ENCODE measurements at regions not wholly inside any gene's neighbourhood (a gene's known extent, or its start where the extent isn't known, plus 50 kb on each side); places are given as distances from the start of the nearest gene placed in this dataset.

- Histone ChIP-seq H3K4me1 (ENCODE audit: control insufficient read depth, insufficient read depth, low read length) (no peaks in the 10 kb centered on the region), H4K20me1 (ENCODE audit: insufficient read depth, low read length) (no peaks in the 10 kb centered on the region), H3K9ac (ENCODE audit: low read depth, low read length) (no peak overlapping the region), H3K36me3 (ENCODE audit: control insufficient read depth, insufficient read depth, low read length) (no peaks in the 10 kb centered on the region), H3K9me3 (ENCODE audit: control insufficient read depth, insufficient read depth, low read length) (peaks cover 12% of the 10 kb centered on the region), H3K27me3 (ENCODE audit: control insufficient read depth, insufficient read depth, low read length) (no peaks in the 10 kb centered on the region), H2AFZ (replicated peaks; ENCODE audit: low read length, poor library complexity) (no peak overlapping the region), H2AK5ac (ENCODE audit: low read depth, low read length) (no peak overlapping the region), H3K56ac (ENCODE audit: extremely low read depth, insufficient read depth, low read length) (no peak overlapping the region), H3K23ac (ENCODE audit: low read depth, low read length) (no peak overlapping the region), H4K5ac (ENCODE audit: low read depth, low read length) (no peak overlapping the region), H3K79me1 (ENCODE audit: low read depth in 1 of 2, low read length in 2 of 2) (no peaks in the 10 kb centered on the region), H3K9me1 (ENCODE audit: insufficient read depth, low read length) (no peaks in the 10 kb centered on the region), H2BK120ac (ENCODE audit: low read depth, low read length) (no peak overlapping the region), H2BK20ac (ENCODE audit: low read depth, low read length) (no peak overlapping the region), H2BK5ac (ENCODE audit: low read depth, low read length, poor library complexity, severe bottlenecking) (no peak overlapping the region), H3K14ac (replicated peaks; ENCODE audit: low read depth, low read length) (no peak overlapping the region), H4K91ac (ENCODE audit: insufficient read depth, low read depth, low read length) (no peak overlapping the region), H3K4me2 (ENCODE audit: low read depth, low read length) (no peak overlapping the region), H3K18ac (ENCODE audit: low read depth, low read length) (no peak overlapping the region), H3K4me3 (ENCODE audit: insufficient read depth, low read depth, low read length) (no peak overlapping the region), H2AK9ac (replicated peaks; ENCODE audit: low read depth, low read length, poor library complexity) (no peak overlapping the region), H4K8ac (ENCODE audit: low read depth in 2 of 2, low read length in 2 of 2) (no peak overlapping the region), H3K4ac (ENCODE audit: low read depth, low read length) (no peak overlapping the region), H2BK15ac (ENCODE audit: low read depth, low read length) (no peak overlapping the region), H3K27ac (ENCODE audit: insufficient read depth, low read length) (no peak overlapping the region)
- TF ChIP-seq ELK1 (IDR thresholded peaks at IDR 0.05; ENCODE audit: borderline replicate concordance, low read depth, low read length), result no peak
- TF ChIP-seq BHLHE40 (IDR thresholded peaks at IDR 0.05; ENCODE audit: low read depth, low read length), result no peak
- TF ChIP-seq MAZ (IDR thresholded peaks at IDR 0.05; ENCODE audit: borderline replicate concordance, low read depth, low read length), result no peak
- TF ChIP-seq SMC3 (IDR thresholded peaks at IDR 0.05; ENCODE audit: low read depth, low read length), result no peak
- TF ChIP-seq CHD1 (IDR thresholded peaks at IDR 0.05; ENCODE audit: low read depth, low read length), result no peak
- no peak for TF ChIP-seq RCOR1 (IDR thresholded peaks at IDR 0.05; ENCODE audit: insufficient replicate concordance, low read length)
- TF ChIP-seq MAFK (IDR thresholded peaks at IDR 0.05; ENCODE audit: low read depth, low read length), result no peak
- no peak for TF ChIP-seq CTCF (conservative IDR thresholded peaks at IDR 0.05; ENCODE audit: low read depth, low read length)
- no peak for TF ChIP-seq MXI1 (IDR thresholded peaks at IDR 0.05; ENCODE audit: borderline replicate concordance, low read depth, low read length)
- TF ChIP-seq USF2 (IDR thresholded peaks at IDR 0.05; ENCODE audit: low read depth, low read length), result no peak
- TF ChIP-seq CEBPB (IDR thresholded peaks at IDR 0.05; ENCODE audit: low read depth, low read length), result no peak
- TF ChIP-seq RAD21 (IDR thresholded peaks at IDR 0.05; ENCODE audit: low read length), result no peak
- no peak for TF ChIP-seq RFX5 (IDR thresholded peaks at IDR 0.05; ENCODE audit: low read depth, low read length)
- TF ChIP-seq FOS (IDR thresholded peaks at IDR 0.05; ENCODE audit: low read depth, low read length), result no peak
- TF ChIP-seq POLR2A (IDR thresholded peaks at IDR 0.05; ENCODE audit: low read depth, low read length), result no peak
- TF ChIP-seq NFE2L2 (IDR thresholded peaks at IDR 0.05; ENCODE audit: low read depth, low read length), result no peak
- WGBS, 2 experiments (ENCODE audit: extremely low coverage in 2 of 2, insufficient read length in 1 of 2), result no CpG with 5 or more reads among the region's 4 CpGs
- POLR2A ChIA-PET (ENCODE audit: unreplicated experiment), result no interaction called here
- in situ Hi-C loops (cut with MboI; ENCODE audit: low sequenced_read_pairs), result no loop called here
- intact Hi-C loops (cut with micrococcal nuclease), result no loop called here
- CTCF ChIA-PET, result interaction anchor here (0.6 kb wide), 1 partner anchor 573 kb away, joined by 3 read pairs; no protein-coding TSS in a partner anchor
- dilution Hi-C loops (cut with HindIII; ENCODE audit: low sequenced_read_pairs, unreplicated experiment), result no loop called here
- no TSS peak for BruUV-seq (replicated peaks)
- ATAC-seq (ENCODE audit: low read depth) (no peak), DNase-seq (no peak)
Measured at GRCh38 chr13:103255587-103256301, 189.5 kb upstream of the SLC10A2 start.

Measured in IMR-90 (cell line).